Kidney capillary endothelial cell (primary cell): ENCODE measurements at regions not wholly inside any gene's neighbourhood (a gene's known extent, or its start where the extent isn't known, plus 50 kb on each side); places are given as distances from the start of the nearest gene placed in this dataset.
"Not testable (repeated sequence)": the region's sequence is repeated elsewhere in the genome, so short reads cannot be mapped to it uniquely, and the experiment has no call there.

Source experiments
- DNase-seq: peaks from one replicate; pipeline ENCODE4 v3.0.0-alpha.2; 2018; ENCODE audit warnings: low spot score

GRCh38 chr22:34592123-34592740 is 473.7 kb upstream of the ISX start:
- no peak for DNase-seq

GRCh38 chr22:34599567-34599966 is 466.4 kb upstream of the ISX start:
- no peak for DNase-seq

GRCh38 chr22:34604312-34604711 is 461.6 kb upstream of the ISX start:
- DNase-seq, result no peak

GRCh38 chr22:34608106-34608505 is 457.9 kb upstream of the ISX start:
- DNase-seq, result no peak

GRCh38 chr22:34608540-34609115 is 457.3 kb upstream of the ISX start:
- no peak for DNase-seq

GRCh38 chr22:34609646-34610045 is 456.3 kb upstream of the ISX start:
- DNase-seq, result no peak

- DNase-seq, result no peak
Observed at GRCh38 chr22:34620161-34620560, 445.8 kb upstream of the ISX start.

- DNase-seq, result no peak
Observed at GRCh38 chr22:34620832-34621231, 445.1 kb upstream of the ISX start.

GRCh38 chr22:34622602-34623001 is 443.4 kb upstream of the ISX start:
- DNase-seq, result no peak

- DNase-seq, result no peak
Observed at GRCh38 chr22:34623580-34623979, 442.4 kb upstream of the ISX start.

- not testable (repeated sequence) for DNase-seq
Observed at GRCh38 chr22:34625892-34626291, 440.1 kb upstream of the ISX start.

- no peak for DNase-seq
Observed at GRCh38 chr22:34638128-34638527, 427.8 kb upstream of the ISX start.

GRCh38 chr22:34639911-34640310 is 426.0 kb upstream of the ISX start:
- no peak for DNase-seq

- no peak for DNase-seq
Observed at GRCh38 chr22:34645375-34645774, 420.6 kb upstream of the ISX start.

- DNase-seq, result no peak
Observed at GRCh38 chr22:34669001-34669400, 397.0 kb upstream of the ISX start.

GRCh38 chr22:34683031-34683430 is 382.9 kb upstream of the ISX start:
- not testable (repeated sequence) for DNase-seq

- not testable (repeated sequence) for DNase-seq
Observed at GRCh38 chr22:34684278-34684677, 381.7 kb upstream of the ISX start.

GRCh38 chr22:34687116-34687515 is 378.8 kb upstream of the ISX start:
- no peak for DNase-seq

GRCh38 chr22:34688825-34689224 is 377.1 kb upstream of the ISX start:
- no peak for DNase-seq

- no peak for DNase-seq
Observed at GRCh38 chr22:34696557-34696956, 369.4 kb upstream of the ISX start.

GRCh38 chr22:34702279-34702678 is 363.7 kb upstream of the ISX start:
- no peak for DNase-seq

GRCh38 chr22:34709641-34710040 is 356.3 kb upstream of the ISX start:
- no peak for DNase-seq

- DNase-seq, result no peak
Observed at GRCh38 chr22:34722901-34723300, 343.1 kb upstream of the ISX start.

- no peak for DNase-seq
Observed at GRCh38 chr22:34736081-34736480, 329.9 kb upstream of the ISX start.
